ENCODE measurements at regions not wholly inside any gene's neighbourhood (a gene's known extent, or its start where the extent isn't known, plus 50 kb on each side); places are given as distances from the start of the nearest gene placed in this dataset.

DNA sequence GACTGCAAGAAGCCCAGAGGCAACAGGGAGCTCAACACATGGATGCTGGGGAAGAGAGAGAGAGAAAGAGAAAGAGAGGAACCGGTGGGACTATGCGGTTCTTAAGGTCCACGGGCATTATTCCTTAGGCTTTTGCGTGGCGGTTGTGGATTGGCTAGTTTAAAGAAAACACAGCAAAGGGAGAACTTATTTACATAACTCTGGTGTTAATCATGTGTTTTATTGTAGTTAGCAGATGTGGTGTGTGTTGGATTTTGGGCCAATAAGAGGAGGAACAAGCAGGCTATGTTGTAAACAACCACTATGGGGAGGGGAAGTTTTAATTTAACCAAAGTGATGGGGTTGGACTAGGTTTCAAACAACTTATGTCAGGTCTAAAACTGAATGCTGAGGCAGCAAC lies 275.3 kb upstream of the KLF12 start:
- dilution Hi-C loops (cut with MboI; ENCODE audit: extremely low pct_ligation_motif_present, low sequenced_read_pairs), result no loop called here
- no peaks in the 10 kb centered on the region for H3K9me3 ChIP-seq (ENCODE audit: control insufficient read depth, low read depth, low read length)
- FAIRE-seq, result no peak

DNA sequence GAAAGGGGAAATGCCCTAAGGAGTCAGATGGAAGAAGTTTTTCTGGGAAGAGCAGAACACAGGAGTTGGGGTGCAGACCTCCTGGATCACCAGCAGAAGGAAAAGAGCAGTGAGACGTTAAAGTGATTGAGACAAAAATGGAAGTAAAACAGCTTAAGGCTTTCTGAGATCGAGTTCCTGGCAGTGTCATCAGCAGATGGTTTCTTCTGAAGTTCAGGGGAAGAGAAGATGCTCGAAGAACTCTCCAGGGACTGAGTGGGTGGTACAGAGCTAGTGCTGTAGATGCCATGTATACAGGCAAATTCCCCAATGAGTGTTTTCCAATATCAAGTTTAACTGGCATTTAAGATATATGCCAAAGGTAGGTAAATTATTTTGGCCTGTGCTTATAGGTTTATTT lies 272.2 kb upstream of the KLF12 start:
- Histone ChIP-seq H3K27ac (ENCODE audit: control insufficient read depth, insufficient read depth, low read length) (no peak overlapping the region), H3K36me3 (ENCODE audit: control insufficient read depth in 2 of 2, extremely low read depth in 1 of 2, insufficient read depth in 2 of 2, low read length in 2 of 2) (no peaks in the 10 kb centered on the region), H3K9ac (ENCODE audit: control insufficient read depth, extremely low read depth, insufficient read depth, low read length) (no peak overlapping the region), H3K9me3 (ENCODE audit: control insufficient read depth, low read depth, low read length) (no peaks in the 10 kb centered on the region), H3K9me1 (ENCODE audit: control insufficient read depth, extremely low read depth, insufficient read depth, low read length) (no peaks in the 10 kb centered on the region), H3K79me2 (ENCODE audit: control insufficient read depth, insufficient read depth, low read length) (no peaks in the 10 kb centered on the region), H3K4me2 (ENCODE audit: control insufficient read depth, extremely low read depth, insufficient read depth, low read depth, low read length) (no peak overlapping the region), H4K20me1 (ENCODE audit: control insufficient read depth, extremely low read depth, insufficient read depth, low read length) (no peaks in the 10 kb centered on the region), H2AFZ (ENCODE audit: control insufficient read depth, low read length) (no peak overlapping the region), H3K27me3 (ENCODE audit: control insufficient read depth, extremely low read depth, insufficient read depth, low read length) (no peaks in the 10 kb centered on the region), H3K4me3 (ENCODE audit: control insufficient read depth in 2 of 3, extremely low read depth in 1 of 3, insufficient read depth in 2 of 3, low read depth in 1 of 3, low read length in 3 of 3) (no peak overlapping the region), H3K4me1 (ENCODE audit: control insufficient read depth, extremely low read depth, insufficient read depth, low read length) (no peaks in the 10 kb centered on the region)
- dilution Hi-C loops (cut with MboI; ENCODE audit: extremely low pct_ligation_motif_present, low sequenced_read_pairs), result no loop called here
- FAIRE-seq, result no peak
- TF ChIP-seq, protein P1, sequence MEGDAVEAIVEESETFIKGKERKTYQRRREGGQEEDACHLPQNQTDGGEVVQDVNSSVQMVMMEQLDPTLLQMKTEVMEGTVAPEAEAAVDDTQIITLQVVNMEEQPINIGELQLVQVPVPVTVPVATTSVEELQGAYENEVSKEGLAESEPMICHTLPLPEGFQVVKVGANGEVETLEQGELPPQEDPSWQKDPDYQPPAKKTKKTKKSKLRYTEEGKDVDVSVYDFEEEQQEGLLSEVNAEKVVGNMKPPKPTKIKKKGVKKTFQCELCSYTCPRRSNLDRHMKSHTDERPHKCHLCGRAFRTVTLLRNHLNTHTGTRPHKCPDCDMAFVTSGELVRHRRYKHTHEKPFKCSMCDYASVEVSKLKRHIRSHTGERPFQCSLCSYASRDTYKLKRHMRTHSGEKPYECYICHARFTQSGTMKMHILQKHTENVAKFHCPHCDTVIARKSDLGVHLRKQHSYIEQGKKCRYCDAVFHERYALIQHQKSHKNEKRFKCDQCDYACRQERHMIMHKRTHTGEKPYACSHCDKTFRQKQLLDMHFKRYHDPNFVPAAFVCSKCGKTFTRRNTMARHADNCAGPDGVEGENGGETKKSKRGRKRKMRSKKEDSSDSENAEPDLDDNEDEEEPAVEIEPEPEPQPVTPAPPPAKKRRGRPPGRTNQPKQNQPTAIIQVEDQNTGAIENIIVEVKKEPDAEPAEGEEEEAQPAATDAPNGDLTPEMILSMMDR (optimal IDR thresholded peaks at IDR 0.05 in 1 of 3, IDR thresholded peaks at IDR 0.05 in 1 of 3, conservative IDR thresholded peaks at IDR 0.05 in 1 of 3; ENCODE audit: extremely low read depth in 1 of 3, insufficient read depth in 2 of 3, low read length in 3 of 3), result no peak
- no peak for TF ChIP-seq EZH2 (IDR thresholded peaks at IDR 0.05; ENCODE audit: low read length)
- DNase-seq (ENCODE audit: low read depth, low spot score), result no peak

More for the DNA sequence above, 275.3 kb upstream of the KLF12 start:
- no peak for TF ChIP-seq EZH2 (IDR thresholded peaks at IDR 0.05; ENCODE audit: low read length)
- TF ChIP-seq, protein P1 (optimal IDR thresholded peaks at IDR 0.05 in 1 of 3, IDR thresholded peaks at IDR 0.05 in 1 of 3, conservative IDR thresholded peaks at IDR 0.05 in 1 of 3; ENCODE audit: extremely low read depth in 1 of 3, insufficient read depth in 2 of 3, low read length in 3 of 3), result no peak
- no peak overlapping the region for H3K4me2 ChIP-seq (ENCODE audit: control insufficient read depth, extremely low read depth, insufficient read depth, low read depth, low read length)
- no peaks in the 10 kb centered on the region for H4K20me1 ChIP-seq (ENCODE audit: control insufficient read depth, extremely low read depth, insufficient read depth, low read length)
- no peak for DNase-seq (ENCODE audit: low read depth, low spot score)
- no peaks in the 10 kb centered on the region for H3K79me2 ChIP-seq (ENCODE audit: control insufficient read depth, insufficient read depth, low read length)
- no peaks in the 10 kb centered on the region for H3K36me3 ChIP-seq (ENCODE audit: control insufficient read depth in 2 of 2, extremely low read depth in 1 of 2, insufficient read depth in 2 of 2, low read length in 2 of 2)
- no peak overlapping the region for H3K27ac ChIP-seq (ENCODE audit: control insufficient read depth, insufficient read depth, low read length)
- no peaks in the 10 kb centered on the region for H3K27me3 ChIP-seq (ENCODE audit: control insufficient read depth, extremely low read depth, insufficient read depth, low read length)
- H3K4me3 ChIP-seq (ENCODE audit: control insufficient read depth in 2 of 3, extremely low read depth in 1 of 3, insufficient read depth in 2 of 3, low read depth in 1 of 3, low read length in 3 of 3), result no peak overlapping the region
- H3K9ac ChIP-seq (ENCODE audit: control insufficient read depth, extremely low read depth, insufficient read depth, low read length), result no peak overlapping the region
- no peak overlapping the region for H2AFZ ChIP-seq (ENCODE audit: control insufficient read depth, low read length)
- no peaks in the 10 kb centered on the region for H3K4me1 ChIP-seq (ENCODE audit: control insufficient read depth, extremely low read depth, insufficient read depth, low read length)
- H3K9me1 ChIP-seq (ENCODE audit: control insufficient read depth, extremely low read depth, insufficient read depth, low read length), result no peaks in the 10 kb centered on the region
